HPDE6-E6E7 (cell line): ENCODE measurements at regions not wholly inside any gene's neighbourhood (a gene's known extent, or its start where the extent isn't known, plus 50 kb on each side); places are given as distances from the start of the nearest gene placed in this dataset.
A peak's percentile ranks its signal among the peaks of the same experiment; 100 is the strongest.
"Not testable (repeated sequence)": the region's sequence is repeated elsewhere in the genome, so short reads cannot be mapped to it uniquely, and the experiment has no call there.

ENCODE experiments used
- DNase-seq: peaks from one replicate; pipeline ENCODE4 v3.0.0; 2011; ENCODE audit warnings: missing footprints; ENCODE audit errors: extremely low spot score

- DNase-seq = no peak
Observed at GRCh38 chr4:23412701-23413100, 477.1 kb downstream of the PPARGC1A start.

- not testable (repeated sequence) for DNase-seq
Observed at GRCh38 chr4:23408913-23409312, 480.9 kb downstream of the PPARGC1A start.

- DNase-seq = no peak
Observed at GRCh38 chr4:23401572-23401971, 488.3 kb downstream of the PPARGC1A start.

GRCh38 chr4:23392860-23393458 lies 496.9 kb downstream of the PPARGC1A start:
- DNase-seq = no peak

- DNase-seq = no peak
Observed at GRCh38 chr4:23390246-23390645, 499.6 kb downstream of the PPARGC1A start.

GRCh38 chr4:23388699-23389395 lies 501.0 kb downstream of the PPARGC1A start:
- DNase-seq = no peak

- DNase-seq = no peak
Observed at GRCh38 chr4:23388255-23388654, 501.6 kb downstream of the PPARGC1A start.

- DNase-seq = no peak
Observed at GRCh38 chr4:23384741-23385140, 505.1 kb downstream of the PPARGC1A start.

- DNase-seq = no peak
Observed at GRCh38 chr4:23382879-23383278, 507.0 kb downstream of the PPARGC1A start.

- DNase-seq = no peak
Observed at GRCh38 chr4:23374259-23374658, 515.6 kb downstream of the PPARGC1A start.

GRCh38 chr4:23373261-23373660 lies 516.6 kb downstream of the PPARGC1A start:
- peak; percentile 59 for DNase-seq

- DNase-seq = no peak
Observed at GRCh38 chr4:23371533-23371932, 518.3 kb downstream of the PPARGC1A start.

GRCh38 chr4:23369331-23369730 lies 520.5 kb downstream of the PPARGC1A start:
- DNase-seq = no peak

GRCh38 chr4:23368081-23368697 lies 521.7 kb downstream of the PPARGC1A start:
- no peak for DNase-seq

GRCh38 chr4:23366557-23366906 lies 523.3 kb downstream of the PPARGC1A start:
- no peak for DNase-seq

GRCh38 chr4:23365871-23366556 lies 523.8 kb downstream of the PPARGC1A start:
- DNase-seq = no peak

GRCh38 chr4:23365086-23365485 lies 524.8 kb downstream of the PPARGC1A start:
- DNase-seq = no peak

GRCh38 chr4:23364167-23364566 lies 525.7 kb downstream of the PPARGC1A start:
- DNase-seq = no peak

GRCh38 chr4:23361453-23361852 lies 528.4 kb downstream of the PPARGC1A start:
- no peak for DNase-seq

- DNase-seq = no peak
Observed at GRCh38 chr4:23360718-23361117, 529.1 kb downstream of the PPARGC1A start.

- DNase-seq = no peak
Observed at GRCh38 chr4:23355258-23355657, 534.6 kb downstream of the PPARGC1A start.

GRCh38 chr4:23353200-23353599 lies 536.6 kb downstream of the PPARGC1A start:
- DNase-seq = no peak
